Suprapubic skin (tissue), 4 donors: ENCODE measurements at regions not wholly inside any gene's neighbourhood (a gene's known extent, or its start where the extent isn't known, plus 50 kb on each side); places are given as distances from the start of the nearest gene placed in this dataset.

Source experiments
- DNase-seq, 2 donors: peaks; one replicate each; pipeline ENCODE4 v3.0.0-alpha.2; 2019; ENCODE audit warnings: low spot score in 2 of 2
- H3K27ac ChIP-seq: fragments of 200-600 bp; sonication (generic); one replicate; pipeline ENCODE4 v1.5.1; 2019
- H3K27me3 ChIP-seq: fragments of 200-600 bp; sonication (generic); one replicate; pipeline ENCODE4 v1.5.1; 2019
- H3K36me3 ChIP-seq: fragments of 200-600 bp; sonication (generic); one replicate; pipeline ENCODE4 v1.5.1; 2019
- H3K4me1 ChIP-seq: fragments of 200-600 bp; sonication (generic); one replicate; pipeline ENCODE4 v1.5.1; 2019
- H3K4me3 ChIP-seq: fragments of 200-600 bp; sonication (generic); one replicate; pipeline ENCODE4 v1.5.1; 2019; ENCODE audit warnings: mild to moderate bottlenecking
- H3K9me3 ChIP-seq: fragments of 200-600 bp; sonication (generic); one replicate; pipeline ENCODE4 v1.5.1; 2019
- CTCF ChIP-seq, 2 donors: fragments of 200-600 bp in 1 of 2; fragments of 450-650 bp in 1 of 2; sonication (generic) in 1 of 2; IDR thresholded peaks; one replicate each; pipeline ENCODE4 v1.5.1; 2016 to 2019; ENCODE audit warnings: antibody characterized with exemption in 2 of 2, mild to moderate bottlenecking in 1 of 2, moderate library complexity in 1 of 2
- EP300 ChIP-seq: sonication (generic); formaldehyde crosslinking; IDR thresholded peaks from one replicate; pipeline ENCODE4 v1.6.1; 2017; ENCODE audit warnings: antibody characterized with exemption
- POLR2A ChIP-seq, 2 donors: fragments of 450-650 bp; IDR thresholded peaks; one replicate each; pipeline ENCODE4 v1.6.1; 2017; ENCODE audit warnings: antibody characterized with exemption in 2 of 2, mild to moderate bottlenecking in 2 of 2, moderate library complexity in 2 of 2
- POLR2AphosphoS5 ChIP-seq, 3 donors: sonication (generic); formaldehyde crosslinking; IDR thresholded peaks; one replicate each; pipeline ENCODE4 v1.6.1; 2017; ENCODE audit warnings: antibody characterized with exemption in 3 of 3
- whole genome bisulfite sequencing: methylation state at CpG from one replicate; pipeline ENCODE4 v1.1.5; 2018; 5-methylcytosine and 5-hydroxymethylcytosine counted together

- Histone ChIP-seq H3K27me3 (no peaks in the 10 kb centered on the region), H3K27ac (no peak overlapping the region), H3K4me3 (no peak overlapping the region), H3K36me3 (no peaks in the 10 kb centered on the region), H3K9me3 (no peaks in the 10 kb centered on the region), H3K4me1 (no peaks in the 10 kb centered on the region)
- TF ChIP-seq EP300 (no peak), POLR2A (IDR thresholded peaks at IDR 0.05) (no peak), CTCF (IDR thresholded peaks at IDR 0.05) (no peak)
- 87% methylated on average over 9 of the region's 11 CpGs for WGBS
- no peak for DNase-seq
Observed at GRCh38 chr11:112801025-112801816, 160.0 kb upstream of the NCAM1 start.

GRCh38 chr11:112801817-112802088 lies 159.5 kb upstream of the NCAM1 start:
- Histone ChIP-seq H3K27me3 (no peaks in the 10 kb centered on the region), H3K36me3 (no peaks in the 10 kb centered on the region)

GRCh38 chr11:112805658-112806057 lies 155.6 kb upstream of the NCAM1 start:
- Histone ChIP-seq H3K27me3 (no peaks in the 10 kb centered on the region), H3K4me1 (no peaks in the 10 kb centered on the region), H3K4me3 (no peak overlapping the region), H3K36me3 (no peaks in the 10 kb centered on the region), H3K9me3 (no peaks in the 10 kb centered on the region), H3K27ac (no peak overlapping the region)
- TF ChIP-seq POLR2AphosphoS5 (IDR thresholded peaks at IDR 0.05): no peak
- no peak for TF ChIP-seq EP300
- no peak for TF ChIP-seq POLR2A (IDR thresholded peaks at IDR 0.05)
- 24% methylated on average over 3 of the region's 3 CpGs for WGBS
- no peak for DNase-seq

More at GRCh38 chr11:112801817-112802088, 159.5 kb upstream of the NCAM1 start:
- Histone ChIP-seq H3K4me1 (no peaks in the 10 kb centered on the region), H3K4me3 (no peak overlapping the region), H3K27ac (no peak overlapping the region), H3K9me3 (no peaks in the 10 kb centered on the region)
- no peak for TF ChIP-seq POLR2A (IDR thresholded peaks at IDR 0.05)
- no peak for TF ChIP-seq CTCF (IDR thresholded peaks at IDR 0.05)
- no peak for TF ChIP-seq EP300
- no peak for TF ChIP-seq POLR2AphosphoS5 (IDR thresholded peaks at IDR 0.05)
- no peak for DNase-seq
- WGBS: 70% methylated on average over 4 of the region's 5 CpGs

DNA sequence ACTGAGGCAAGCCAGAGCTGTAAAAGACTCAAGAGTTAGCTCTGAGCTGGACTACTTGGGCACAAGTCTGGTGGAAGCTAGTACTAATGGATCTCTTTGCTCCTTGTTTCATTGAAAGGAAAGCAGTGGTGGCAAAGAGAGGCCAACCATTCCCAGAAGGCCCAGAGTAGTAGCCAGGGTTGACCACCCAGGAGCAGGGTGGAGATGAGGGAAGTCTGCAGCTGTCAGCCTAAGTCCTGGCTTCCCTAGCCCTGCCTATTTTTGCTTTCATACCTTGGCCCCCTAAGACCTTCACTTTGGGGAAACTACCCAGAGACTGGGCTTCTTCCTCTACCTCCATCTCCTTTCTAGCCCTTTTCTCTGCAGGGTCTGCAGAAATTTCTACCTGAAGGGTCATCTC lies 155.0 kb upstream of the NCAM1 start:
- TF ChIP-seq CTCF (IDR thresholded peaks at IDR 0.05) (no peak), EP300 (no peak), POLR2AphosphoS5 (IDR thresholded peaks at IDR 0.05) (no peak), POLR2A (IDR thresholded peaks at IDR 0.05) (no peak)
- H3K9me3 ChIP-seq: no peaks in the 10 kb centered on the region
- no peak for DNase-seq
- no peaks in the 10 kb centered on the region for H3K27me3 ChIP-seq
- H3K27ac ChIP-seq: no peak overlapping the region
- H3K4me1 ChIP-seq: no peaks in the 10 kb centered on the region
- no peak overlapping the region for H3K4me3 ChIP-seq
- no peaks in the 10 kb centered on the region for H3K36me3 ChIP-seq

DNA sequence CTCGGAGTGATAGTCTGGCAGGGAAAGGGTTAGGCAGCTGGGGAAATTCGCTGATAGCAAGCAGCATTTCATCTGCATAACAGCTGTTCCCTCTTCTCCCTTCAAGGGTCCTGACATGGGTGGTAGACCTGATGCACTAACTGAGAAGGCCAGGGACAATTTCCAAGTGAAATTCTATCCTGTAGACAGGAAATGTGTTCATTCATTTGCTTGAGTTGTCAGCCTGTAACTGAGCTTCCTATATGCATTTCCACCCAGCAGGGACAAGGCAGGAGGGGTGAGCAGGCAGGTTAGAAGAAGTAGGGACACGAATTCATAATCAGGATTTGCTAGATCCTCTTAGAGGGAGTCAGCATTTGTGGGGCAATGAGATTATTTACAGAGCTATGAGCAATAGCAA lies 154.3 kb upstream of the NCAM1 start:
- WGBS: 48% methylated on average over 3 of the region's 3 CpGs
- no peaks in the 10 kb centered on the region for H3K4me1 ChIP-seq
- no peaks in the 10 kb centered on the region for H3K36me3 ChIP-seq
- H3K27ac ChIP-seq: no peak overlapping the region
- no peak overlapping the region for H3K4me3 ChIP-seq
- no peak for DNase-seq
- no peaks in the 10 kb centered on the region for H3K27me3 ChIP-seq
- TF ChIP-seq CTCF (IDR thresholded peaks at IDR 0.05): no peak
- TF ChIP-seq POLR2AphosphoS5 (IDR thresholded peaks at IDR 0.05): no peak
- no peak for TF ChIP-seq EP300
- TF ChIP-seq POLR2A (IDR thresholded peaks at IDR 0.05): no peak
- no peaks in the 10 kb centered on the region for H3K9me3 ChIP-seq

- no peak for DNase-seq
- H3K36me3 ChIP-seq: no peaks in the 10 kb centered on the region
- no peaks in the 10 kb centered on the region for H3K9me3 ChIP-seq
- 75% methylated on average over 1 of the region's 2 CpGs for WGBS
- no peak for TF ChIP-seq POLR2A (IDR thresholded peaks at IDR 0.05)
- no peaks in the 10 kb centered on the region for H3K4me1 ChIP-seq
- H3K27ac ChIP-seq: no peak overlapping the region
- H3K27me3 ChIP-seq: no peaks in the 10 kb centered on the region
- no peak overlapping the region for H3K4me3 ChIP-seq
Observed at GRCh38 chr11:112809429-112809828, 151.8 kb upstream of the NCAM1 start.
